ENCODE measurements at regions not wholly inside any gene's neighbourhood (a gene's known extent, or its start where the extent isn't known, plus 50 kb on each side); places are given as distances from the start of the nearest gene placed in this dataset.

- Histone ChIP-seq H3K27me3 (ENCODE audit: control insufficient read depth, insufficient read depth, low read length) (no peaks in the 10 kb centered on the region), H3K36me3 (ENCODE audit: control insufficient read depth, insufficient read depth, low read length) (no peaks in the 10 kb centered on the region), H3K4me3 (ENCODE audit: low read depth, low read length) (no peak overlapping the region)
- TF ChIP-seq CTCF (IDR thresholded peaks at IDR 0.05; ENCODE audit: insufficient read depth, low read length, poor library complexity, severe bottlenecking) = no peak
- DNase-seq (ENCODE audit: low read depth) = no peak
Observed at GRCh38 chr11:91730057-91730456, 494.6 kb upstream of the FAT3 start.

- no peaks in the 10 kb centered on the region for H3K36me3 ChIP-seq (ENCODE audit: control insufficient read depth, insufficient read depth, low read length)
- no peak overlapping the region for H3K4me3 ChIP-seq (ENCODE audit: low read depth, low read length)
- no peaks in the 10 kb centered on the region for H3K27me3 ChIP-seq (ENCODE audit: control insufficient read depth, insufficient read depth, low read length)
- no peak for DNase-seq (ENCODE audit: low read depth)
- no peak for TF ChIP-seq CTCF (IDR thresholded peaks at IDR 0.05; ENCODE audit: insufficient read depth, low read length, poor library complexity, severe bottlenecking)
Observed at GRCh38 chr11:91717169-91717568, 507.4 kb upstream of the FAT3 start.

DNA sequence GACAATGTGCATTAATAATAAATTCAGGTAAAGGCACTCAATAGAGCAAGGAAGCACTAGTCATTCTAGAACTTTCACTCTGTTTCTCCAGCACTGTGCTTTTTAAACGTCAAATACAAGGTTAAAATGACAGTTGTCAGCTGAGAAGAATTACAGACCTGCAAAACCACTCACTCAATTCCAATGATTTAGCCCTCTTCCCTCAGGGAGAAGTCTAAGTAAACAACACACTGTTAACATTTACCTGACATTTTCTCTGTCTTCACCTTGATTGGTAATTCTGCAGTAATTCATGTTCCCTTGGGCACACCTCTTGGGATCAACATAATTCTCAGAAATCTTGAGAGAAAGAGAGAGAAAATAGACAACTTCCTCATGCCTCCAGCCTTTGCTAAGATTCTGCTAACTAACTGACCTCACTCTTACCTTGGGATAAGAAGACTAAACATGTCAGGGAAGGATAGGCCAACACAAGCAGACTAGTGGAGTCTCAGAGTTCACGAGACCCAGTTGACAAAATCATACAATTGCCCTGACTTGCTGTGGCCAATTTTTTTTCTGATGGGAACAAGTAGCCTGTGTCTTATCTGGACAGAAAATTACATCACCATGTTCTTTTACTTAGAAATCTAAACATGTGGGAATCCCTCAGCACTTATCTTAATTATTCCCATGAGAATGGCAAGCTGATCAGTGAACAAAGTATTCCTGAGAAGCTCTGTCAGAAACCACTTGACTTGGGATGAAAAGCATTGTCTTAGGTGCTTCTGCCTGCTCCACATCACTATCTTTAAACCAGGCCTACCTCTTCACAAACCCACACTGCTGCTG lies 516.8 kb upstream of the FAT3 start:
- no peak for DNase-seq (ENCODE audit: low read depth)
- no peaks in the 10 kb centered on the region for H3K27me3 ChIP-seq (ENCODE audit: control insufficient read depth, insufficient read depth, low read length)
- no peak for TF ChIP-seq CTCF (IDR thresholded peaks at IDR 0.05; ENCODE audit: insufficient read depth, low read length, poor library complexity, severe bottlenecking)
- no peaks in the 10 kb centered on the region for H3K36me3 ChIP-seq (ENCODE audit: control insufficient read depth, insufficient read depth, low read length)
- H3K4me3 ChIP-seq (ENCODE audit: low read depth, low read length) = no peak overlapping the region

DNA sequence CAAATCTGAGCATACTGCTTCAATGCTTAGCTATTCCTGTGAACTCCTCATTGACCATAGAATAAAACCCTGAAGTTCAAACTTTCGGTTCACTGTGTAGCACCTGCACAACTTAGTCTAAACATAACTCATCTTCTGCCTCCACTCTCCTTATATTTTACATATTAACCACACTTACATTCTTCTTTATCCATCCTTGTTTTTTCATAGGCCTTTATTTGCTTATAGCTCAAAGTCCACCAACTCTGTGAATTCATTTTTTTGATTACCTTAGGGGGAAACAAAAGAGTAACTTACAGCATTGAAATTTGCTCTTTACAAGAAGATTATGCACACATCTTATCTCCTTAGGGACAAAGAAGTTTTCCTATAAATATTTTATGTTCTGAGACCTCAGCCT lies 521.6 kb upstream of the FAT3 start:
- TF ChIP-seq CTCF (IDR thresholded peaks at IDR 0.05; ENCODE audit: insufficient read depth, low read length, poor library complexity, severe bottlenecking) = no peak
- Histone ChIP-seq H3K27me3 (ENCODE audit: control insufficient read depth, insufficient read depth, low read length) (no peaks in the 10 kb centered on the region), H3K4me3 (ENCODE audit: low read depth, low read length) (no peak overlapping the region), H3K36me3 (ENCODE audit: control insufficient read depth, insufficient read depth, low read length) (no peaks in the 10 kb centered on the region)
- no peak for DNase-seq (ENCODE audit: low read depth)

- DNase-seq (ENCODE audit: low read depth) = no peak
- Histone ChIP-seq H3K4me3 (ENCODE audit: low read depth, low read length) (no peak overlapping the region), H3K27me3 (ENCODE audit: control insufficient read depth, insufficient read depth, low read length) (no peaks in the 10 kb centered on the region), H3K36me3 (ENCODE audit: control insufficient read depth, insufficient read depth, low read length) (no peaks in the 10 kb centered on the region)
- no peak for TF ChIP-seq CTCF (IDR thresholded peaks at IDR 0.05; ENCODE audit: insufficient read depth, low read length, poor library complexity, severe bottlenecking)
Observed at GRCh38 chr11:91700854-91701253, 523.8 kb upstream of the FAT3 start.

- DNase-seq (ENCODE audit: low read depth) = no peak
- no peaks in the 10 kb centered on the region for H3K36me3 ChIP-seq (ENCODE audit: control insufficient read depth, insufficient read depth, low read length)
- no peaks in the 10 kb centered on the region for H3K27me3 ChIP-seq (ENCODE audit: control insufficient read depth, insufficient read depth, low read length)
- TF ChIP-seq CTCF (IDR thresholded peaks at IDR 0.05; ENCODE audit: insufficient read depth, low read length, poor library complexity, severe bottlenecking) = no peak
- H3K4me3 ChIP-seq (ENCODE audit: low read depth, low read length) = no peak overlapping the region
Observed at GRCh38 chr11:91698845-91699244, 525.8 kb upstream of the FAT3 start.

All from kidney epithelial cell (primary cell).